NB4 (cell line): ENCODE measurements at regions not wholly inside any gene's neighbourhood (a gene's known extent, or its start where the extent isn't known, plus 50 kb on each side); places are given as distances from the start of the nearest gene placed in this dataset.

Source experiments
- POLR2A ChIP-seq: IDR thresholded peaks from 2 replicates; pipeline ENCODE4 v1.6.1; 2011; ENCODE audit warnings: mild to moderate bottlenecking; ENCODE audit not compliant: insufficient read length; ENCODE audit errors: extremely low read depth
- TF ChIP-seq, protein P1 (sequence below): IDR thresholded peaks from one replicate; pipeline ENCODE4 v1.5.1; 2012; ENCODE audit warnings: low read depth, low read length
- TF ChIP-seq, protein P2 (sequence below): IDR thresholded peaks from 2 replicates; pipeline ENCODE4 v1.6.1; 2011; ENCODE audit warnings: low read depth, low read length

DNA sequence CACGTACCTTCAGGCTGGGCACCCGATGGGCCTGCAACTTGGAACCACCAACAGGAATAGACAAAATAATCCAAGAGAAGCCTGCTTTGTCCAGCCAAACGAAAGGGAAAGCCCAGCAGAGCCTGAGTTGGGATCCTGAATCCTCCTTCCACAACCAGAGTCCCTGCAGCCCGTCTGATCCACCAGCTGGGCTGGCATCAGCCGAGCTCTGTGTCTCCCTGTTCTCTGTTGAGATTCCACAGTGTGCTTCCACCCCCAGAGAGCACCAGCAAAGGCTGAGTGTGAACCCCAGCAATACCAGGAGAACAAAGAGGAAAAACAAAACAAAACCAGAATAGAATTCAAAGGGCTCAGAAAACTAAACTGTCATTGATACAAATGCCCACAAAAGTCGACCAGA lies 68.8 kb upstream of the PRNP start:
- TF ChIP-seq, protein P1, sequence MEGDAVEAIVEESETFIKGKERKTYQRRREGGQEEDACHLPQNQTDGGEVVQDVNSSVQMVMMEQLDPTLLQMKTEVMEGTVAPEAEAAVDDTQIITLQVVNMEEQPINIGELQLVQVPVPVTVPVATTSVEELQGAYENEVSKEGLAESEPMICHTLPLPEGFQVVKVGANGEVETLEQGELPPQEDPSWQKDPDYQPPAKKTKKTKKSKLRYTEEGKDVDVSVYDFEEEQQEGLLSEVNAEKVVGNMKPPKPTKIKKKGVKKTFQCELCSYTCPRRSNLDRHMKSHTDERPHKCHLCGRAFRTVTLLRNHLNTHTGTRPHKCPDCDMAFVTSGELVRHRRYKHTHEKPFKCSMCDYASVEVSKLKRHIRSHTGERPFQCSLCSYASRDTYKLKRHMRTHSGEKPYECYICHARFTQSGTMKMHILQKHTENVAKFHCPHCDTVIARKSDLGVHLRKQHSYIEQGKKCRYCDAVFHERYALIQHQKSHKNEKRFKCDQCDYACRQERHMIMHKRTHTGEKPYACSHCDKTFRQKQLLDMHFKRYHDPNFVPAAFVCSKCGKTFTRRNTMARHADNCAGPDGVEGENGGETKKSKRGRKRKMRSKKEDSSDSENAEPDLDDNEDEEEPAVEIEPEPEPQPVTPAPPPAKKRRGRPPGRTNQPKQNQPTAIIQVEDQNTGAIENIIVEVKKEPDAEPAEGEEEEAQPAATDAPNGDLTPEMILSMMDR, result no peak
- TF ChIP-seq, protein P2, sequence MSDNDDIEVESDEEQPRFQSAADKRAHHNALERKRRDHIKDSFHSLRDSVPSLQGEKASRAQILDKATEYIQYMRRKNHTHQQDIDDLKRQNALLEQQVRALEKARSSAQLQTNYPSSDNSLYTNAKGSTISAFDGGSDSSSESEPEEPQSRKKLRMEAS, result no peak
- no peak for TF ChIP-seq POLR2A
